ENCODE measurements at regions not wholly inside any gene's neighbourhood (a gene's known extent, or its start where the extent isn't known, plus 50 kb on each side); places are given as distances from the start of the nearest gene placed in this dataset.
A peak's percentile ranks its signal among the peaks of the same experiment; 100 is the strongest.
"Not testable (repeated sequence)": the region's sequence is repeated elsewhere in the genome, so short reads cannot be mapped to it uniquely, and the experiment has no call there.

DNA sequence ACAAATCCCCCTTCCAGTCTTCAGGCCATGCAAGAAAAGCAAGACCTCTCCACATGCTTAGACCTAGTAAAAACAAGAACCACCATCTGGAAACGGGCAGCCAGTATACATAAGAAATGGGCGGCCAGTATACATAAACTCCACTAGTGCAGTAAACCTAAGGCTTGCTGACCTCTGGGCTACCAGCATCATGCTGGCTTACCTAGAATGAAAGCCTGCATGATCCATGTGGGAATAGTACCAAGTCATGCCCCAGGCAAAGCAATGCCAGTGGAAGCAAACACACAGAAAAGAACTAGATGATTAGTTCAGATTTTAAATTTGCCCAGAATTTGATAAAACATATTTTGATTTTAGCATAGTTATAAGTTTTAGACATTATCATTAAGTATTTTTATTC lies 1346.4 kb downstream of the EFNA5 start:
- DNase-seq (ENCODE audit: low spot score): no peak

DNA sequence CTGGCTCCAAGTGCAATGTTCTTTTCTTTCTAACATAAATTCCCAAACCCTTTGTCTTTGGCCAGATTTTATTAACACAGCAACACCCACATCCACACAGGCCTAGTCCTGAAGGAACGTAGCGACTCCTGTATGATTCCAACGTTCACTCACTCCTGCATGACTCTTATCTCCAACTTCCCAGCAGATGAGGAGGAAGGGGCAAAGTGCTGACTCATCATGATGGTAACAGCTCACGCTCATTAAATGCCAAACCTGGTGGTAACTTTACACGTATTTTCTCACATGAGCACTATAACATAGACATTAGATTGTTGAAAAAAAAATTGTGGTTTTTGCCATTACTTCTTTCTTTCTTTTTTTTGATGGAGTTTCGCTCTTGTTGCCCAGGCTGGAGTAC lies 1349.5 kb downstream of the EFNA5 start:
- no peak for DNase-seq (ENCODE audit: low spot score)

DNA sequence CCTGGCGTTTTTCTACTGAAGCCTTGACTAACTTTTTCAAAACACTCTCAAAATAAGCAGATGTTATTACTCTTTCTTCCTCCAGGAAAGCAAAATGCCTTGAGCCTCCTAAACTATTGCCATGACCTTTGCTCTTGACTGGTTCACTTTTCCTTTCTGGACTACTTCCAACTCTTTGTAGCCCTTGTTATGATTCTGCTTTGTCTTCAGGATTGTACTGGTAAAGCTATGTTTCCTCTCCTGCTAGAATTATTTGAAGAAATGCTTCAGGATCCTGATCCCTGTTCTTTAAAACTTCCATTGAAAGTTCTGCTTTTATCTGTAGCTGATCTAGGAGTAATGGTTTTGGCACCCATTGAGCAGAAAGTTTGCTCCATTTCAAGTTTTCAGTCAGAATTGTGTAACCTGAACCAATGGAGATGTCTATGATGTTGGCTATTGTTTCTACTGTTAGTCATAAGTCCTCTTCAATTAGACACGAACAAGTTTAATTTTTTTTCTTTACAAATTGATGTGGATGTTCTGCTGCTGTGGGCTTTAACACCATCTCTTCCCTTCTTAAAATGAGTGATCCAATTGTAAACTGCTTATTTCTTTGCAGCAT lies 1356.4 kb downstream of the EFNA5 start:
- DNase-seq (ENCODE audit: low spot score): no peak

DNA sequence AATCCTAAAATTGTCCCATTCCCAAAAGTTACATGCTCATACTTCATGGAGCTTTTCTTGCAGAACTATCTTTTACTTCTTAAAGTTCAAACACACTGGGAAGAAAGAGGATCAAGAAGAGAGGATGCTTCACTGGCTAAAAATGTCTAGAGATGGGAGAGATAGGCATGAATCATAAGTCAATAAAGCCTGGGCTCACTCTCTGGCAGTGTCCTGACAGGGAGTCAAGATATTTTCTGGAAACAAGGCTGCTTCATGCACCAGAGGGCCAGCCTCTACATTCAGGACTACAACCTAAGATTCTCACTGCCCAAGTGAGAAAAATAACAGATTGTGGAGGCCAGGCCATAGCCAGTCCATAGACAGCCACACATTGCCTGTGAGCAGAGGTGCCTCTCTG lies 1358.4 kb downstream of the EFNA5 start:
- no peak for DNase-seq (ENCODE audit: low spot score)

DNA sequence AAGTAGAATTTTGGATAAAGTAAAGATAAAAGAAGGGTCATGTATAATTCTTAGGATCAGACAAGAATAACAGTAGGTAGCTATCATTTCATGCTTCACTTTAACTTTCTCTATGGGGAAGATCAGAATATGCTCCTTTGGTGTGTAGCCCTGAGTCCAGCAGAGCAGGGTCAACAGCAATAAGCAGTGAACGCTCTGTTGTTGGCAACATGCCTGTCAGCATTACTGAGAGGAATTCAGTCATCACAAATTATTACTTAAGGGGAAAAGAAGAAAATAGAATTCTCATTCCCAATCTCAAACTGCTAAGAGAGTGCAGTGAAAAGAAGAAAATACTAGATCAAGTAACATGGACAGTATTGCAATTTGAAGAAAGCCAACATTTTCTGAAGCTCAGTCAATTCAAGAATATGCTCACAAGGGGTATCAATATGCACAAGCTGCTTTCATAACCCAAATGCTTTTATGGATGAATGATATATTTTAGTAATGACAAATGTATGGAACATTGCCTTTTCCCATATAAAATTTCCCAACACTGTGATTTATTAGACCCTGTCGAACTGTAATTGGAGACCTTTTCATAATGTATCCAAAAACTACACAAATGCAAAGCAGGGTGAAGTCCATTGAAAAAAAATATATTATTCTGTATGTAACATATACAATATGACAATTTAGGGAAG lies 1359.4 kb downstream of the EFNA5 start:
- DNase-seq (ENCODE audit: low spot score): no peak

DNA sequence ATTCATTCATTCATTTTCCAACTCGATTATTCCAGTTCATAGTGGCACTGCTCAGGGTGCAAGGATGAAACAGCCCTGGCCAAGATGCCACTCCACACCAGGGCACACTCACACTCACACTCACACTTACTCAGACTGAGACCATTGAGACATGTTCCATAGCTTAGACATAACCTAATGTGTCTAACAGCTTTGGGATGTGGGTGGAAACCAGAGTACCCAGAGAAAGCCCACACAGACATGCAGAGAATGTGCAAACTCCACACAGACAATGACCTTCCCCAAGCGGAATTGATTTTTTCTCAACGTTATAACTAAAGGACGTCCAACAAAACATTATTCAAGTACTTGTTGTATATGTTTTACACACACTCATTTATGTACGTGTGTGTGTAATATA lies 1363.5 kb downstream of the EFNA5 start:
- DNase-seq (ENCODE audit: low spot score): no peak

DNA sequence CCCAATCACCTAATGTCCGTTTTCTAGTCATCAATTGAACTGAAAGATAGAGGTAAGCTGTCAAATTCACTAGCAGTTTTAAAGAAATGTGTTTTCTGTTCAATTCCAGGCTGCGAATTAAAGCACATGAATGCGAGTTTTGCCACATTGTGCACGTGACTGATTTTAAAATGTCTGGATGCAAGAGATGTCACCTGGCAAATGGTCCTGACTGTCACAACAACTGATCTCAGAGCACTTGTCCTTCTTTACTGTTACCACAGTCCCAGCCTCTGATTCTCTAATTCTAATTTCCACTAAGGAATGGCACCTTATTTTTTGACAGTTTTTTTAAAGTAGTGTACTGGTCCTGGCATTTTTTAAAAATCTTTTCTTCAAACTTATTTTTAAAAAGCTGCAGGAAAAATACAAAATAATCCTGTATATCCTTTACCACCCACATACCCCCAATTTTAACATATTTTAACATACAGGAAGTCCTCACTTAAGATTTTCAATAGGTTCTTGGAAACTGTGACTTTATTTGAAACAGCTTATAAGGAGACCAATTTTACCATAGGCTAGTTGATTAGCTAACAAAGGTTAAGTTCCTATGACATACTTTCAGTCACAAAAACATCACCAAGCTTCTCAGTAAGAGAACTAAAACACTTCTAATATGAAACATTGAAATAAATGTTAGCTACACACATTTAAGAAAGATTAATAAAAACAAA lies 1364.3 kb downstream of the EFNA5 start:
- DNase-seq (ENCODE audit: low spot score): no peak

DNA sequence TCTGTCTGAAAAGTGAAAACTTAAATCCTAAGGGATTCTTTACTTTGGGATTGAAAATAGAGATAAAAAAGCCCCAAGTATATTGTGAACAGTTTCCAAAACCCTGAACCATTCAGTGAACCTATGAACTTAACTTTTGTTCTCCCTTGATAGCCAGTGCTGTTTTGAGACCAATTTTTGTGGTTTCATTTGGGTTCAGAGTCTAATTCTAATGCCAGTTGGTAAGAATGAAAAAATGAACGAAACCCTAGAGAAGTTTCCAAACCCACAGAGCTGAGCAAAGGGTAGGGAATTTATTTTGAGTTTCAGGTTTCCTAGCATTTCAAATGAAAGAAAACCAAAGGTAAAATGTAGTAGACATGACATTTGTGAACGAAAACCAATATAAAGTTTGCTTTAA lies 1366.8 kb downstream of the EFNA5 start:
- no peak for DNase-seq (ENCODE audit: low spot score)

DNA sequence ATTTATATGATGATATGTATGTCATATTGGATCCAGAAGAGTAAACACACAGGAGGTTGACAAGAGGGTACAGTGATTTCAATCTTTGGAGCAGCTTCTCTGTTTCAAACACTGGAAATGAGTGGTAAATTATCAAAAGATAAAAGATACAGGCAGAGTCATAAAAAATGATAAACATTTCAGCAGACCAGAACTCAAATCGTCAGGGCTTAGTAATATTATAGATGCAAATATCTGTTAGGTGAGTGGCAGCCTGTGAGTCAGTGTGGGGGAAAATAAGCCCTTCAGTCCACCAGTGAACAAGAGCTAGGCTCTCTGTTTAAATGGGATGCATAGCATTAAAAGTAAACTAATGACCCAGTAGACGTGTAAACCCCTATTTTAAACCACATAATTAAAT lies 1378.1 kb downstream of the EFNA5 start:
- no peak for DNase-seq (ENCODE audit: low spot score)

DNA sequence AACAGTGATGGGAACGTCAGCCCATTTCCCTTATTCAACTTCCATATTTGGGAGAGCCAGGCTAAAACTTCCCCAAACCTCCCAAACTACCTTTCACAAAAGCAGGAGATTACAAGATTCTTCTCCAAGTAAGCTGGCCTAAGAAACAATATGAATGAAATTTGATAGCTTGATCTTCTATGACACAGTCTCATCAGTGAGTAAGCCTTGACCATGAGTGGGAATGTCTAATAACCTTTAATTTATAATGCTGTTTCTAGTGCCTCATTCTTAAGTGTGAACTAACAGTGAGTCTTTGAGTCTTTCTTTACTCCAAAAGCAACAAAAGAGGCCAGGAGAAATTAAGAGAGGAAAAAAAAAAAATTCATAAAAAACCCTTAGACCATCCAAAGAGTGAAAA lies 1379.9 kb downstream of the EFNA5 start:
- peak; percentile 0 for DNase-seq (ENCODE audit: low spot score)

DNA sequence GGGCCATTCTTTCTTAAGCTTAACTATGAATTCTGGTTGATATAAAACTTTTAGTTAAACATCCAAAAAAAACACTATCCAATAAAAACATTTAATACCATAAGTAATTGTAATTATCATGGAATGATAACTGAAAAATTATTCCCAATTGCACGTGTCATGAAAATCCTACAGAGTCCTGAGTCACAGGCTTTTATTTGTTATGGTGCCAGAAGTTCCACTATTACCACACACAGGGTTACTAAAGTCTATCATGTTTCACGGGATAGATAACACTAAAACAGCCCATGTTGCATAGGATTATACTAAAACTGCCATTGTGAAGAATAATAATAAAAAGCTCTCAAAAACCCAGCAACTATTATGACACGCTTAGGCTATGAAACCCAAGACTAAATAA lies 1381.8 kb downstream of the EFNA5 start:
- no peak for DNase-seq (ENCODE audit: low spot score)

DNA sequence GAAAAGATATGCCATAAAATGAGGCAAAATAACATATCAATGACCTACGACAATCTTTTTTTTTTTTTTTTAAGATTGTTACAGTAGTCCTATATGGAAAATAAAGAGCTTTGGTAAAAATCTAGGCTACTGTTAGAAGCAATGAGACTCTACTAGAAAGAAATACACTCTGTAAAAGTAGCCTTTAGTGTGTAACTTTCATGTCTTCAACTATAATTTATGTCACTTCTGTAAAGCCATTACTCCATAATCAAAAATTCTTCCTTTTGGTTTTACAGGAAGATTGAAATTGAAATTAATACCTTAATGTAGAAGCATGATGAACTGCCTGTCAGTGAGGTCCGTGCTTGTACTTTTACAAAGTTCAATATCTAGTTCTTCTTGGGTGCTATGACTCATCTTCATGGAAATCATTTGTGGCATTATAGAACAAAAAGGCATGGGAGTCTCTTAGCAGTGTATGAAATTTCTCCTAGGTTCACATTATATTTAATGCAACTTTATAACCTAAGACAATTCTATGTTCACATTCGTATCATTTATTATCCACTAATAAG lies 1393.1 kb downstream of the EFNA5 start:
- no peak for DNase-seq (ENCODE audit: low spot score)

DNA sequence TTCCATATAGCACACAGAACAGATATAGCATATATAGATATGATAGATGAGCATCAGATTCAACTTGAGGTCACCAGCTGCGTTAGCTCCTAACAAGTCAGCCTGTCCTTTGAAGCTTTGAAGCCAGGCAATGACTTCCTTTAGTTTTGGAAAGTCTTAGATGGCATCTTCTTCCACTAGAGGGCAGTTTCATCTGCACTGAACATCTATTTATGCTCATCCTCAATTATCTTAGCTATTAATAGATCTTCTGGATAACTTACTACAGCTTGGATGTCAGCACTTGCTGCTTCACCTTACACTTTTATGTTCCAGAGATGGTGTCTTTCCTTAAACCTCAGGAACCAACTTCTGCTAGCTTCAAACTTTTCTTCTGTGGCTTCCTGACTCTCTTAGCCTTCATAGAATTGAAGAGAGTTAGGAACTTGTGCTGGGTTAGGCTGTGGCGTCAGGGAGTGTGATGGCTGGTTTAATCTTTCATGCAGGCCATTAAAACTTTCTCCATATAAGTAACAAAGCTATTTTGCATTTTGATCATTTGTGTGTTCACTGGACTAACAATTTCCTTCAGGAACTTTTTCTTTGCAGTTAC lies 1401.4 kb downstream of the EFNA5 start:
- peak; percentile 6 for DNase-seq (ENCODE audit: low spot score)

DNA sequence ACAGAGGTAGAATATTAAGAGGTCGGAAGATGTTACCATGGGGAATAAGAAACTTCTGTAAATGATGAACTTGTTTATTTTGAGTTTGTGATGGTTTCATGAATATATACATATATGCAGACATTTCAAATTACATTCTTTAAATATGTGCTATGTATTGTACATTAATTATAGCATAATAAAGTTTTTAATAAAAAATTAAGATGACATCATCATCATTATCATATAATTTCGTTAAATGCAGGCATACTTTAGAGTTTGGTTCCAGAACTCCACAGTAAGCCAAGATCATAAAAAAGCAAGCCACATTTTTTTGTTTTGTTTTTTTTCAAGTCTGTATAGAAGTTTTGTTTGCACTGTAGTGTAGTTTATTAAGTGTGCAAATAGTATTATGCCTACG lies 1403.5 kb downstream of the EFNA5 start:
- DNase-seq (ENCODE audit: low spot score): no peak

DNA sequence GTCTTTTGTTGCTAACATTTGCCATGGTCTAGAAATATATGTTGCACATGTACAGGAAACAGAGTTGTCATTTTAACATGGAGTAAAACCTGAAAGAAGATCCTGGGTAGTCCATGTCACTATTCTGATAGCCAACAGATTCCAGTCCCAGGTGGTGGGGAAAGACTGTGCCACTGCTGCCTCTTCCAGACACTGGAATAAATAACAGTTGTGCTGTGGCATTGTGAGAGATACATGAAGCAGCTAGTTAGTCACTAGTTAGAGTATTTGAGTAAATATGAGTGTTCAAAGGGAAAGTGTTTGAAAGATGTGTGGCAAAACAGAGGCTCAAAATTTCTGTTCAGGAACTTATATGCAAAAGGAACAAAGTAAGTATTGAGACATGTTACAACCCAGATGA lies 1408.3 kb downstream of the EFNA5 start:
- DNase-seq (ENCODE audit: low spot score): no peak

DNA sequence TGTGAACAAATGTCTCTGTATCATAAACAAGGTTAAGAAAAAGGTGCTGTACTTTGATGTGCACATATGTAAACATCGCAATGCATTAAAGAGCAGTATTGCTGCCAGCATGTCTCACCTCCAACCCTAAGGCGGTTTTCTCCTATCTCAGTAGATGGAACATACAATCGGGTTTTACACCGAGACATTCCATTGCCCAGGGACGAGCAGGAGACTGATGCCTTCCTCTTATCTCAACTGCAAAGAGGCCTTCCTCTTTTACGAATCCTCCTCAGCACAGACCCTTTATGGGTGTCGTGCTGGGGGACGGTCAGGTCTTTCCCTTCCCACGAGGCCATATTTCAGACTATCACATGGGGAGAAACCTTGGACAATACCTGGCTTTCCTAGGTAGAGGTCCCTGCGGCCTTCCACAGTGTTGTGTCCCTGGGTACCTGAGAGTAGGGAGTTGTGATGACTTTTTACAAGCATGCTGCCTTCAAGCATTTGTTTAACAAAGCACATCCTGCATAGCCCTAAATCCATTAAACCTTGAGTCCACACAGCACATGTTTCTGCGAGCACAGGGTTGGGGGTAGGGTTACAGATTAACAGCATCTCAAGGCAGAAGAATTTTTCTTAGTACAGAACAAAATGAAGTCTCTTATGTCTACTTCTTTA lies 1411.2 kb downstream of the EFNA5 start:
- DNase-seq (ENCODE audit: low spot score): not testable (repeated sequence)

DNA sequence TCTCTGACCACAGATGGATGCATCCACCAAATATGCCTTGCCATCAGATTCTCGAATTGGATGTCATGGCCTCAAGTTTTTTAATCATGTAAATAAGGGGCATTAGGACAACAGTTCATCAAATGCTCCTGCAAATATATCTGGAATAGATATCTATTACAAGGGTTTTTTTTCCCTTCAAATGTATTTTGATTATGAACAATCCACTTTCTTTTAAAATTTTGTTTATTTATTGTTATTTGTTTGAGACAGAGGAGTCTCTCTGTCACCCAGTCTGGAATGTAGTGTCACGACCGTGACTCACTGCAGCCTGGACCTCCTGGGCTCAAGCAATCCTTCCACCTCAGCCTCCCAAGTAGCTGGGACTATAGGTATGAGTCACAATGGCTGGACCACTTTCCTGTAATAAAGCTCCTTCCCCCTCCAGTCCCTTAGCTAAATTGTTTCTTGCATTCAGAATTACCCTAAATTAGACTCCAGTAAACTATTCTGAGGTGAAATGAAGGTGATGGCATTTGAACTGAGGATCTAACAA lies 1412.1 kb downstream of the EFNA5 start:
- no peak for DNase-seq (ENCODE audit: low spot score)

DNA sequence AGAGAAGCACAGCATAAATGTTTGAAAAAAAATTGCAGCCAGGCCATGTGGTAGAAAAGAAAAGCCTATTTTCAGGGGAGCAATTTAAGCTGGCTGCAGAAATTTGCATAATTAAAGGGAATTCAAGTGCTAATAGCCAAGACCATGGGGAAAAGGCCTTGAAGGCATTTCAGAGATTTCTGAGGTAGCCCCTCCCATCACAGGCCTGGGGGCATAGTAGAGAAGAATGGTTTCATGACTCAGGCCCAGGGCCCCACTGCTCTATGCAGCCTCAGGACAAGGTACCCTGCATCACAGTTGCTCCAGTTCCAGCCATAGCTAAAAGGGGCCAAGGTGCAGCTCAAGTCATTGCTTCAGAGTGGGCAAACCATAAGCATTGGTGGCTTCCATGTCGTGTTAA lies 1416.0 kb downstream of the EFNA5 start:
- no peak for DNase-seq (ENCODE audit: low spot score)

DNA sequence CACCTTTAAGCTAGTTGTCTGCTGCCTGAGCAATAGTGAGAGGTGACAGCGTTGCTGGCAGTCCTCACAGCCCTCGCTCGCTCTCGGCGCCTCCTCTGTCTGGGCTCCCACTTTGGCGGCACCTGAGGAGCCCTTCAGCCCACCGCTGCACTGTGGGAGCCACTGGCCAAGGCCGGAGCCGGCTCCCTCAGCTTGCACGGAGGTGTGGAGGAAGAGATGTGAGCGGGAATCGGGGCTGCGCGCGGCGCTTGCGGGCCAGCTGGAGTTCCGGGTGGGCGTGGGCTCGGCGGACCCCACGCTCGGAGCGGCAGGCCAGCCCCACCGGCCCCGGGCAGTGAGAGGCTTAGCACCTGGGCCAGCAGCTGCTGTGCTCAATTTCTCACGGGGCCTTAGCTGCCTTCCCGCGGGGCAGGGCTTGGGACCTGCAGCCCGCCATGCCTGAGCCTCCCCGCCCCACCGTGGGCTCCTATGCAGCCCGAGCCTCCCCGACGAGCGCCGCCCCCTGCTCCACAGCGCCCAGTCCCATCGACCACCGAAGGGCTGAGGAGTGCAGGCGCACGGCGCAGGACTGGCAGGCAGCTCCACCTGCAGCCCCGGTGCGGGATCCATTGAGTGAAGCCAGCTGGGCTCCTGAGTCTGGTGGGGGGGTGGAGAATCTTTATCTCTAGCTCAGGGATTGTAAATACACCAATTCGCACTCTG lies 1424.5 kb downstream of the EFNA5 start:
- DNase-seq (ENCODE audit: low spot score): not testable (repeated sequence)

DNA sequence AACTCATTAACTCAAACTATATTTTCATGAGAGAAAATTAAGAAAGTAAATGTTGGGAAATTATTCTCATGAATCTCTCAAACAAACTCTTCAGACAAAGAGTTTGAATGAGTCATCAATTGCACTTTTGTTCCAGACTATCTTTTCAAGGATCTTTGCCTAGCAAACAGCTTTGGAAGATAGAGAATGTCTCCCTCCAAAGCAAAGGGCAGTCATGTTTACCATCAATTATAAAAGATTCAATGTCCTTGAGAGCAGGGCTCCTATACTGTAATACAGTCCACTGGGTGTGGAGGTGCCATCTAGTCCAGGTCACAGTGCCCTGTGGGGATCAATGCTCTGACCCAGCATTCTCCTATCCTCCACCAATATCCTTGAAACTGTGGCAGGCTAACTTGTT lies 1429.3 kb downstream of the EFNA5 start:
- peak; percentile 1 for DNase-seq (ENCODE audit: low spot score)

DNA sequence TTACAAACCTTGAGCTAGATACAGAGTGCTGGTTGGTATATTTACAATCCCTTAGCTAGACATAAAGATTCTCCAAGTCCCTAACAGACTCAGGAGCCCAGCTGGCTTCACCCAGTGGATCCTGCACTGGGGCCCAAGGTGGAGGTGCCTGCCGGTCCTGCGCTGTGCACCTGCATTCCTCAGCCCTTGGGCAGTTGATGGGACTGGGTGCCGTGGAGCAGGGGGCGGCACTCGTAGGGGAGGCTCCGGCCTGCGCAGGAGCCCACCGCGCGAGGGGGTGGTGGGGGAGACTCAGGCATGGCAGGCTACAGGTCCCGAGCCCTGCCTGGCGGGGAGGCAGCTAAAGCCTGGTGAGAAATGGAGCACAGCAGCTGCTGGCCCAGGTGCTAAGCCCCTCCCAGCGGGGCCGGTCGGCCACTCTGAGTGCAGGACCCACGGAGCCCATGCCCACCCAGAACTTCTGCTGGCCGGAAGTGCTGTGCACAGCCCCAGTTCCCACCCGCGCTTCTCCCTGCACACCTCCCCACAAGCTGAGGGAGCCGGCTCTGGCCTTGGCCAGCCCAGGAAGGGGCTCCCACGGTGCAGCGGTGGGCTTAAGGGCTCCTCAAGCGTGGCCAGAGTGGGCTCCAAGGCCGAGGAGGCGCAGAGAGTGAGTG lies 1464.7 kb downstream of the EFNA5 start:
- no peak for DNase-seq (ENCODE audit: low spot score)

Measured in COLO829 (cell line).